Stromal cell of bone marrow (primary cell): ENCODE measurements at regions not wholly inside any gene's neighbourhood (a gene's known extent, or its start where the extent isn't known, plus 50 kb on each side); places are given as distances from the start of the nearest gene placed in this dataset.
"Not testable (repeated sequence)": the region's sequence is repeated elsewhere in the genome, so short reads cannot be mapped to it uniquely, and the experiment has no call there.

Experiments
- DNase-seq: peaks from one replicate; pipeline ENCODE4 v3.0.0-alpha.2; 2012; ENCODE audit warnings: low read depth

DNA sequence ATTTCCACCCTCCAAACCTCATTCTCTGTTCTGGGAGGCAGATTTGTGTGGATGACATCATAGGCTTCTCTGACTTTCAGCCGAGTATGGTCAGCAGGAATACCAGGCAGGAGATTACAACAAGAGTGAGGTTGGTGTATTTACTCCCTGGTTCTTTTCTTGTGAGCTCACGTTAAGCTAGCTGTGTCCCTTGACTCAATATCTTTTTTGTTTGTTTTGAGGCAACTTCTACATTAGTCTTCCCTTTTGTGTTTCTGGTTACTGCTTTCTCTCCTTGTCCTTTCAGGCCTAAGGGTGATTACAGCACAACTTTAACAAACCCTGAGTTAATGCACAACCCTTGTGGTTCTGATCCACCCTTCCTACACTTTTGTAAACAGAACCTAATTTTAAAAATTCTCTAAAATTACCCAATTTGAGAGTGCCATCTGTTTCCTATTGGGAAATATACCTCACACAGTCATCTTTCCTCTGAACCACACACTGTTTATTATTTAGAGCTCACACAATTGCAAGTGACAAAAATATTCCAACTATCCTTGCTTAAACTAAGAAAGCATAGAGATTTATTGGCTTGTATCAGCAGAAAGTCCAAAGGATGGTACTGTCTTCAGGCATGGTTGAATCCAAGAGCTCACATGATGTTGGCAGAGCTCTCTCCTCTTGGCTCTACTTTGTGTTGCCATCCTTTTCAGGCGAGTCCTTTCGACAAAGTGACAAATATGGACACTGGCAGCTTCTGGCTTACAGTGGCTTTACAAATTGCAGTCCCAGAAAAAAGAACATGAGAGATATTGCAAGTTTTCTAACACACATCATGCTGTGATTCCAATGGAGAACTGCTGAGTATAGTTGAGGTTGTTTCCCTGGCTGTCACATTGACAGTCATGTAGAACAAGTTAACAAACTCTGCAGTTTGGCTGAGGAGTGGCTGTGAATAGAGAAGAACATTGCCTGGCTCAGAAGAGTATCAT lies 150.5 kb upstream of the DDIT4L start:
- no peak for DNase-seq

DNA sequence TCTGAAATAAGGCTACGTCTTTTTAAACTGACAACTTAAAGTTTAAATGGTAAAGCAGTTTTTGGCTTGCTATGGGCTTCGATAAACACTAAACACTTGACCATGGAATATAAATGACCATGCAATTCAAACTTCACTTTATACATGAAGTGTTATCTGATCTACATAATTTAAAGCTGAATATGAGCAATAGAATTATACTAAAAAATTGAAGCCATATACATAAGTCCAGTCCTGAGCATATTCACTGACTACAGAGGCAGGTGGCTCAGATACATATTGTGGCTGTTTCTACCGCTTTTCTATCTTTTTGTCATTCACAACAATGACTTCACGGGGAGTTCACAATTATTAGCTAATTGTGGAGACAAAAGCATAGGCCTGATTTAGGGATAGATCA lies 149.6 kb upstream of the DDIT4L start:
- no peak for DNase-seq

GRCh38 chr4:100333491-100333890 lies 143.2 kb upstream of the DDIT4L start:
- DNase-seq = not testable (repeated sequence)

- DNase-seq = no peak
Measured at GRCh38 chr4:100317032-100317864, 127.0 kb upstream of the DDIT4L start.

- no peak for DNase-seq
Measured at GRCh38 chr4:100314057-100314456, 123.8 kb upstream of the DDIT4L start.

- no peak for DNase-seq
Measured at GRCh38 chr4:100312615-100313350, 122.5 kb upstream of the DDIT4L start.

DNA sequence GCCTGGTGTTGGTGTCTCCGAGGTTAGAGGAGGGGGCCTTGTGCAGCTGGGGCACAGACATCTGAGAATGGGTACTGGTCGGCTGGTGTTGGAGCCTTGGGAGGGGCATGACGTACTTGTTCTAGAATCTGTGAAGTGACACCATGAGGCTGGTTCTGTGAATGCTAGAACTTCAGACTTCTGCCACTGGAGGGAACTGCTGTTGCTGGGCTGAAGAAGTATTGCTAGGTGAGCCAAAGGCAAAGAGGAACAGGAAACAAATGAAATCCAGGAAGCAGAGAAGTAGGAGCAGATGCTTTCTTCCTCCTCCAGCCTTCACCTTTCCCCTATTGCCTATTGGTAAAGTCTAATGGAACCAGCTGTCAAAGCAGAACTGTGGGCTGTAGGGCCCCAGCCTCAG lies 120.9 kb upstream of the DDIT4L start:
- no peak for DNase-seq

DNA sequence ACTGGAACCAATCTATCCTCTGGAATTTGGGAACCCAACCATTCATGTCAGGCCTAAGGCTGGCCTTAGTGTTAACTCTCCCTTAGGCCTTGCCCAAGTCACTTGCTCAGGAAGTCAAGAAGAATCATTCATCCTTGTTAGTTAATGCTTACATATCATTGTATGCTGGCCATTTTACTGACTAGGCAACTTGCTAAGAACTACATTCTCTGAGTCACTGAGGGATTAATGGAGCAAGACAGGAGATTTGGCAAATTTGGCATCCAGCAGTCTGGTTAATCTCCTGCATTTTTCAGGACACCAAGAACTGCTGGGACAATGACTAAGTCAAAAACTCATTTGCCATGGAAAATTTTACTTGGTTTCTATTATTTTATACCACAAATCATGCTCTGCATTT lies 115.8 kb upstream of the DDIT4L start:
- peak; percentile 73 for DNase-seq

DNA sequence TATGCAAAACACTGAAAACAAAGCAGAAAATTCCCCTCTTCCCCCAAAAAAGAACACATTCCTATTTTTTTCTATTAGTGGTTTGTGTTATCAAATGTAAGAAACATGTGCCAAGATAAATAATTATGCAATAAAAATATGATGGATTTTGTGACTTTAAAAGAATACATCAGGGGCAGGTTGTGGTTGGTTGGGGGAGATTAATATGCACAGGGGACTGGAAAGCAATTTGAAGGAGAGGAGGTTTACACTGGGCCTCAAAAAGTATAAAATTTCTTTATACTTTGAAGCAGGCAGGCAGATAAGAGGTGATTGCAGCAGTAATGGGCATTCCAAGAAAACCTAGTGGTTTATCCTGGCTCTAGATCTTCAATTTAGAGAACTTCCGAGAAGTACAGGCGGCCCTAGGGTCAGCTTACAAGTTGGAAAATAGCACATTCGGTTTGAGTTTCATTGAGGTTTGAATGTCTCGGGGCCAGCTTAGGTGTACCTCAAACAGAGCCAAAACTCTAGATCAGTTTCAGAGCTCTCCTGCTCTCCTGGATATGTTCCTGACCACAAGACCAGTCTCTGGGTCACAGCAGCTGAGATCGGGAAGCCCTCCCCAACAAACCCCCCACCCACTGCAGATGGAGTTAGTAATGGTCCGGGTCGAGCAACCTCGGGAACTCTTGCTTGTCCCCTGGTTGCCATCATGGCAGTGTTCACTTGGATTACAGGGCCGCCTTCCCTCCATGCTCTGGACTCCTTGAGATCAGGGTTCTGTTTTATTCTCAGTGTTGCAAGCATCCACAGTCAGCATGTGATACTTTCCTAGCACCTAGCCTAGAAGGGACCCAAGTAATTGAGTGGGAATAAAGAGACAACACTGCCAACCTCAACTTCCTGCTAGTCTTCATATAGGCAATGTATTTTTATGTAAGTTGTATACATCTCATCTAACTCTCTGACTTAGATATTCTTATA lies 112.1 kb upstream of the DDIT4L start:
- no peak for DNase-seq

DNA sequence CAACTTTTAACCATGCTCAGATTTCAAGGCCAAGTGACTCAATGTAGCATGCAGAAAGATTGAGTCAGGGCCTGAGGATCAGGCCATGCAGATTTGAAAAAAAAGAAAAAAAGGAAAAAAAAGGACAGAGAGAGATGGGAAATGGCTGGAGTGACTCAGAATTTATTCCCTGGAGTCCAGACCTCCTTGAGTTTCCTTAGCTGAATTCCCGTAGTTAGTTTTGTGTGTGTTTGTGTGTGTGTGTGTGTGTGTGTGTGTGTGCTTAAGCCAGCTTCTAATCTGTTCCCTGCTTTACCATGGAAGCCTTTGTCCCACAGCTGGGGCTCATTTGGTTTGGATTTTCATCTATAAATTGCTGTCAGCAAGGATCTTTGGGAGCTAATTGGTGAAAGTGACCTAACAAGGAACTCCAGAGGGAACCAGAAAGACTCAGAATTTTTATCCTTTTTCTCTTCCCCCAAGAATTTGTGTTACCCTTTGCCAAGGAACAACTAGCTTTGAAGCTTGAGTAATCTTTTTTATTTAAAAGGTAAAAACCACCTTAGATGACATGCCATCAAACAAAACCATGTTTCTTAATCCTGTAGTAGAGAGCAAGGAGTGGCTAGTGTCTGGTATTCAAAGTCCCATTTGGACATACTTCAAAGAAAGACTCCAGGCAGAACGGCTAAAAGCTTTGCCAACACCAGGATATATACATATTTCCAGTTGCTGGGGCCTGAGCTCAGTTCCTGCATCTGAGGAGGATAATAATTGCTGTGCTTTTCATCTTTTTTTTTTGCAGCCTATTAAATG lies 109.0 kb upstream of the DDIT4L start:
- peak; percentile 99 for DNase-seq

DNA sequence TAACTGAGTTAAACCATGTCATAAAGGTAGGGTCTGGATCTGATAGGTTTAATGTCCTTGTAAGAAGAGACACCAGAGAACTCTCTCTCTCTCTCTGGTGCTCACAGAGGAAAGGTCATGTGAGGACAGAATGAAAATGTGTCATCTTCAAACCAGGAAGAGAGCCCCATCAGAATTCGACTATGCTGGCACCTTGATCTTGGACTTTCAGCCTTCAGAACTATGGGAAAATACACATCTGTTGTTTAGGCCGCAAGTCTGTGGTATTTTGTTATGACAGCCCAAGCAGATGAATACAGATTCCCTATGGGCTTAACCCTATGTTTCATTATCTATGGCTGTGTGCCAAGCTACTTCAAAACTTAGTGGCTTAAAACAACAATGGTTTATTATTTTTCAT lies 105.5 kb upstream of the DDIT4L start:
- DNase-seq = peak; percentile 31

DNA sequence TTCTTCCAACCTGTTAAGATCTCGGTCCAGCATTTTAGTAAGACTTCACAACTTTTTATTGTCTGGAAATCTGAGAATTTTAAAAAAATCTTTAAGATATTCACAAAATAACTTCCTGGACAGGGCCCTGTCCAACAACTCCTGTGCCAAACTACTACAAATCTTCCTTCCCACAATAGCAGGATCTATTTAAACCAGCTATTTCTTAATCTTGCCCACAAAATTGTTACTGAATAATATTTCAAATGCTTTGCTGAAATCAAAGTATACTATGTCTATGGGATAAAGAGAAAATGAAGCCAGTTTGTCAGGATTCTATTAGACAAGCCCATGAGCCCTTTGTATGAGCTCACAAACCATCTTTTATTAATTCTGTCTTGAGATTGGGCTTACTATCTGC lies 104.1 kb upstream of the DDIT4L start:
- peak; percentile 57 for DNase-seq

GRCh38 chr4:100290585-100290984 lies 100.3 kb upstream of the DDIT4L start:
- DNase-seq = no peak

DNA sequence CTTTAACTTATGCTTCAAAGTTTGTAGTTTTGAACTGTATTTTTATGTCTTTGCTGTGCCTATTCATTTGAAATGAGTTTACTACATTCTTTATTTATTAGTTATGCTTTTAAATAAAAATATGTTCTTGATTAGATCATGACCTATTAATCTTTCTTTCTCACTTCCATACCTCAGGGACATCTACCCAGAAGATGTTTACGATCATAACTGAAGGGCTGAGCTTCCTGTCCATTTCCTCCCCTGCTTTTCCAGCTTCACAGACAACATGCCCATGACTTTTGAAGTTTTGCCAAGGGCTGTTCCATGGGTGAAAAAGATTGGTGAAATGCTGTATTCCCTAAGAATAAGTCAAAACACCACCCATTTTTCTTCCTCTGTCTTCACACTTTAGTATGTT lies 99.7 kb upstream of the DDIT4L start:
- no peak for DNase-seq

DNA sequence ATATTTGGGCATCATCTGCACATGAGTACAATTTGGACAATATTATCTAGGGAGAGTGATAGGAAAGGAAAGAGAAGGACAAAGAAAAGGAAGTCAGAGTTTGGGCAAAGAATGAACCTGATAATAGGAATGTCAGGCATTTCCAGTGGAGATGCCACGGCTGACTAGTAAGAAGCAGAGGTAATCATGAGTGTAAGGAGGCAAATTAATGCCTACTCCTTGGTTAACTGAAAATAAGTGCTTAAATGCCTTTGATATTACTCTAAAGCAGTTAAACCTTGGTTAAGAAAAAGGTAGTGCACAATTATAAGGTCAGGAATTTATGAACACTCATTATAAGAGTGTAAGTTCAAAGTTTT lies 99.2 kb upstream of the DDIT4L start:
- no peak for DNase-seq

DNA sequence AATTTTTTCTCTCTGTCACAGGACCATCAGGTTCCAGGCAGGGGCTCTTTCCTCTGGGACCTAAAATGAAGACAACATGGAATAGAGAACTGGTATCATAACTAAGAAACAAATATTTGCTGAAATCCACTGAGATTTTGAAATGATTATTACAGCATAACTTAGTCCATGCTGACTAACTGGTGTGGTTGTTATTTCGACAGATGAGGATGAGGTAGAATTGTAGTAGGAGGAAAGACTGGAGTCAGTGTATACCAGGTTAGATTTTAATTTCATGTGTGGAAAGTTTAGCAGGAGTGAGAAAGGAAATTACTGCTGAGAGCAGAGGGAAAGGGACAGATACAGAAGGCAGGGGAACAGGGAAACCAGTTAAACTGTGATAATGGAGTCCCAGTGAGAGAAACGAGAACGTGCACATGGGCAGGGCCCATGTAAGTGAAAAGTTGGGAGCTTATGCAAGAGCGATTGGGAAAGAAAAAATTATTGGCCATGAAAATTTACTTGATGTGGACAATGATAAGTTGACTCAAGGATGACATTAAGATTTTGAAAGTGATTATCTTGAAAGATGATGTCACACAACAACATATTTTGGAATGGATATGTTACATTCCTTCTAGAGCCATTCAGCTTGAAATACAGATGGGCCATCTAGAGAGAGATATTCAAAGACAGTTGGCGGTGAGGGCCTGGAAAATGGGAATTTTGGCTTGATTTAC lies 98.7 kb upstream of the DDIT4L start:
- DNase-seq = peak; percentile 30

- peak; percentile 46 for DNase-seq
Measured at GRCh38 chr4:100288161-100288560, 97.9 kb upstream of the DDIT4L start.

DNA sequence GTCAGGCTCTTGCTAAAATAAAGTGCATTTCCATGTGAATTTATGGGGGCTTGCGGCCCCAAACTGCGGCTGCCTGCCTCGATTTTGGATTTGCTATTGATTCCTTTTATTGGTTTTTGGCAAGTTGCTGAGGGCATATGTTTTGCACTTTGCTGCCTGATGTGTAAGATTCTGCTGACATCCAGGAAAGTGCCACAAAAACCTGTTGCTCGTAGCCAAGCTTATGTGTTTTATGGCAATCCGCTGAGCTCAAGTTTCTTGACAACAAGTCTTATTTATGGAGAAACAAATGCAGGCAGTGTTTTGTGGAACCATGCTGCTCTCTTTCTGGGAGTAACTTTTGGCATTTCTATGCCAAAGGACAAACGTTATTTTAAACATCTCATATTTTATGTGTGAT lies 97.3 kb upstream of the DDIT4L start:
- DNase-seq = no peak

- DNase-seq = no peak
Measured at GRCh38 chr4:100286636-100287035, 96.4 kb upstream of the DDIT4L start.

DNA sequence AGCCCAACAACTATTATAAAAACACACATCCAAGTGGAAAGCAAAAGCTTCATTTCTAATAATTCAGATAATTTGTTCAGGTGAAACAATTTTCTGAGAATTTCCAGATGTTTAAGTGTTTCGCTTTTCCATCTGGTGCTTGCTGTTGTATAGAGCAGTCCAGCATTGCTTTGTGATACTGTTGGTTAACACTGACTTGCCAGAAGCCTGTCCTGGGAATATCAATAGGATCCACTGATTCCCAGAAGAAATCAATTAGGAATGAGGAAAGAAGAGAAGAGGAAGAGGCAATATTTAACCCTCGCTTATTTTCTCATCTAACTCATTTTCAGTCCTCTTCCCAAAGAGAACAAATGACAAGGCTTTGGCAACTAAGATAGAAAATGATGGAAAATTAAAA lies 94.9 kb upstream of the DDIT4L start:
- DNase-seq = no peak
